GM12865 (cell line): ENCODE measurements at regions not wholly inside any gene's neighbourhood (a gene's known extent, or its start where the extent isn't known, plus 50 kb on each side); places are given as distances from the start of the nearest gene placed in this dataset.
"Not testable (repeated sequence)": the region's sequence is repeated elsewhere in the genome, so short reads cannot be mapped to it uniquely, and the experiment has no call there.

ENCODE experiments used
- DNase-seq: peaks from one replicate; pipeline ENCODE4 v3.0.0; 2010; ENCODE audit warnings: low read depth
- H3K4me3 ChIP-seq: 2 replicates; pipeline ENCODE4 v1.5.1; 2011; ENCODE audit warnings: mild to moderate bottlenecking, low read depth, low read length, control low read depth

DNA sequence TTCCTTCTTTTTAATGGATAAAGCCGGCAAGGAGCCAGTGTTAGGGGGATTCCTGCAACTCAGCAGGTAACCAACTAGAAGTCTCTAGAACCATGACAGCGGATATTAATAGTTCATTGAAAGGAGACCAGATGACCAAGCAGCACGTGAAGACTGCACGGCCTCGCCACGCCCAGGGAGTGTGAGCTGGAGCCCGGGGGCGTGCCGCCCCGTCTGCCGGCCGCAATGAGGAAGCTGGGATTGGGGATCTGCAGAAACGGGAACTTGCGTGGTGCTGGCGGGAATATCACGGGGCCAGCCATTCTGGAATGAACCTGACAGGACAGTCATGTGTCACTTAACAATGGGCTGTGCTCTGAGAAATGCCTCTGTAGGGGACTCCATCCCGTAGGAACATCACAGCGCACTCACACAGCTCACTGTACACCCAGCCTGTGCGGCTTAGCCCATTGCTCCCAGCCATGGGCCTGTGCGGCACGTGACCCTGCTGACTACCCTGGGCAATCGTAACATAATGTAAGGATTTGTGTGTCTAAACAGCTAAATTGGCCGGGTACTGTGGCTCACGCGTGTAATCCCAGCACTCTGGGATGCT is 4092.8 kb upstream of the TPTE start:
- not testable (repeated sequence) for DNase-seq

DNA sequence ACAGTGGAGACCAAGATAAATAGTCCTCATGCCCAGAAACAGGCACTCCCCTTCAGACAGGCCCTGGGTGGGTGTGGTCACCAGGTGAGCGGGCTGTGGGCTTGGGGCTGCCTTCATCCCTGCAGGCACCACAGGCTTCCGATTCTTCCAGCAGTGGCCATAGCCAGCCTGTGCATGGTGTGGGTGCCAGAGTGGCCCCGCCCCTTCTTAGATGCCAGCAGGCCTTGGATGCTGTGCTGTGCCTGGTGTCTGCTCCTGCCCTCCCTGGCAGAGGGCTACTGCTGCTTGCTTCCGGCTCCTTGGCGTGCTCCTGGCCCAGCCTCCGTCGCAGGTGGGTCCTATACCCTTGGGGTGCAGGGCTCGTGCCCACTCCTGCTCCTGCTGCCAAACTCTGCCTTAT is 4091.5 kb upstream of the TPTE start:
- DNase-seq, H3K4me3 ChIP-seq: not testable (repeated sequence)

More for the DNA sequence above, 4092.8 kb upstream of the TPTE start:
- not testable (repeated sequence) for H3K4me3 ChIP-seq

DNA sequence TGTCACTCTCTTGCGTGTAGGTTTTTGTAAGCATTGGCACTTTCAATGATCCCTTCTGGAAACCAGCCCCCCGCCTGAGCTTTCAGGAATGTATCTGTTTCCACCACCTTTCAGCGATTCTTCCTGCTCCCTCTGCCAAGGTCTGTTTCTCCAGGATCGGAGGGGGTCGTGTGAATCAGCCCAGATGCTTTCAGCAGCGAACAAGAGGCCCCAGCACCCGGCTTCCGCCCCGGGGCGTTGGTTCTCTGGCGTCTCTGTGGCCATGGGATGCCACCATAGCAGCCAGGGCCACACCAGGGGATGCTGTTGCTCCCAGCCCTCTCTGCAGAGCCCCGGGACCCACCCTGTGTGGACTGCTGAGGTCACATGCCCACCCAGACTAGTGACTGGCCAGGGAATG is 4088.2 kb upstream of the TPTE start:
- not testable (repeated sequence) for DNase-seq

DNA sequence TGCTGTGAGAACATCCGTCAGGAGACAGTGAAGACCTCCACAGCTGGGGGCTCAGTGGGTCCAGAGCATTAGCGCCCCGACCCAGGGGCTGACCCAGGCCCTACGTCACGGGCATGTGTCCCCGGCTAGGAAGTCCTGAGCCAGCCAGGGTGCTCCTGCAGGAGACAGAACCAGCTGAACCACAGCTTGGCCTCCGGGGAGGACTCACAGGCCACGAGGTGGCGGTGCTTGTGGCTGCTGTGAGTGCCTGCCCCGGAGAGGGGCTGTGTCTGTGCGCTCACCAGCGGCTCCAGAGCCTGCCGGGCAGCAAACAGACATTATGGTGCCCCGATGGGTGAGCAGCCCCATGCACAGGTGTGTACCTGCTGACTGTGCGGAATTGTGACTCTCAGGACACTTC is 4085.2 kb upstream of the TPTE start:
- H3K4me3 ChIP-seq, DNase-seq: not testable (repeated sequence)

More for the DNA sequence above, 4088.2 kb upstream of the TPTE start:
- H3K4me3 ChIP-seq: not testable (repeated sequence)

DNA sequence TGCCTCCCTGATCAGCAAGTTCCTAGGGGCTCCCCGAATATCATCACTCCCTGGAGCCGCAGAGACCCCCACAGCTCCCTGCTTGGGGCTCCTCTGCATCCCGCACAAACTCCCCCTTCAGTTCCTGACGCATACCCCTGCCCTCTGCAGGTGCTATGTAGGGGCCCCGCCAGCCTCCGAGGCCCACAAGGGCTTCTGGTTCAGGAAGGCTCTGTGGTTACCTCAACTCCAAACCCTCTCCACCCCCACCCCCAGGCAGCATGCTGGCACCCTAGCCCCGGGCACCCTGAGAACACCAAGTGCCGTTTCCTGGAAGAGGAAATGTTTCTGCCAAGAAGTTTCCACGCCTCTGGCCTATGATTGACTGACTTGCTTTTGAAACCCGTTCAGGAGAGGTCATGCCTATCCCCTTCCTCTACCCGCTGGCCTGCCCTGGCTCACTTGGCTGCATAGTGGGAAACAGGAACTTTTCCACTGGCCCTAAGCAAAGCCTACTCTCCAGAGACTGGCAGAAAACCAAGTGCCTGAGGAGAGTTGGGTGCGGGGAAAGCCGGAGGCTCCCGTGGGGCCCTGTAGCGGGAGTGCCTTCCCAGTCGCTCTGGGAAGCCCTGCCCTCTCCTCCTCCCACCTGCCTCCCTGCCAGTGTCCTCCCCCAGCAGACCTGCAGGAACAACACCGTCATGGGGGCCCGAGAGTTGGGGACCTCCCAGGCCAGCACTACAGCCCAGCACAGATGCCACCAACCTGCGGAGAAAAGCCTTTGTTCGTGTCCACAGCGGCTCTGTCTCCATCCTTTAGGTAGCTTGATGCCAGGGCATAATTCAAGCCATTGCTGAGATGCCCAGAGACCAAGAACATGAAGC is 4084.2 kb upstream of the TPTE start:
- H3K4me3 ChIP-seq, DNase-seq: not testable (repeated sequence)

DNA sequence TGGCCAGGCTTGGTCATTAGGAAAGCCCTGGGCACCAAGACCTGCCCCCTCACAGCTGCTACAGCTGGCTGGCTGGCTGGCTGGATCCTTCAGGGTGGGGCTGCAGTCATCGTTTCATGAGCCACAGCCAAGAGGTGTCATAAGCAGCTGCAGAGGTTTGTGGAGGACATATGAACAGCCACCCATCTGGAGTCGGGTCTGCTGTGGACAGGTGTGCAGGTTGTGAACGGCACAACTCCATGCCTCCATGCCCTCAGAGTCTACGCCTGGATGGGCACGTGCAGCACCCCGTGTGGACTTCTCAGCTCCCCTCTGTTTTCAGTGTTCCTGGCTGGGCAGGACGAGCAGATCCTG is 4083.6 kb upstream of the TPTE start:
- DNase-seq, H3K4me3 ChIP-seq: not testable (repeated sequence)

DNA sequence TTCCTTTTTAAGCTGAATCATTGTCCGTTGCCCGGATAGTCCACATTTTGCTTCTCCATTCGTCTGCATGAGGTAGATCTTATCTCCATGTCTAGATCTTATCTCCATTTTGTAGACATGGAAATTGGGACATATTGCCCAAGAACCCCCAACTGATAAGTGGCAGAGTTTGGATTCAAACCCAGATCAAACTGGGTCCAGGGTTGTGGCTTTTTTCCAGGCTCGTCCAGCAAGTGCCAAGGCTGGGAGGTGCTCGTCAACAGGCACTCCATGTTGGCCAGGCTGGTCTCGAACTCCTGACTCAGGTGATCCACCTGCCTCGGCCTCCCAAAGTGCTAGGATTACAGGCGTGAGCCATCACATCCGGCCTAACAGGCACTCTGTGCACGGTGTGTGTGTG is 4082.3 kb upstream of the TPTE start:
- not testable (repeated sequence) for H3K4me3 ChIP-seq, DNase-seq

DNA sequence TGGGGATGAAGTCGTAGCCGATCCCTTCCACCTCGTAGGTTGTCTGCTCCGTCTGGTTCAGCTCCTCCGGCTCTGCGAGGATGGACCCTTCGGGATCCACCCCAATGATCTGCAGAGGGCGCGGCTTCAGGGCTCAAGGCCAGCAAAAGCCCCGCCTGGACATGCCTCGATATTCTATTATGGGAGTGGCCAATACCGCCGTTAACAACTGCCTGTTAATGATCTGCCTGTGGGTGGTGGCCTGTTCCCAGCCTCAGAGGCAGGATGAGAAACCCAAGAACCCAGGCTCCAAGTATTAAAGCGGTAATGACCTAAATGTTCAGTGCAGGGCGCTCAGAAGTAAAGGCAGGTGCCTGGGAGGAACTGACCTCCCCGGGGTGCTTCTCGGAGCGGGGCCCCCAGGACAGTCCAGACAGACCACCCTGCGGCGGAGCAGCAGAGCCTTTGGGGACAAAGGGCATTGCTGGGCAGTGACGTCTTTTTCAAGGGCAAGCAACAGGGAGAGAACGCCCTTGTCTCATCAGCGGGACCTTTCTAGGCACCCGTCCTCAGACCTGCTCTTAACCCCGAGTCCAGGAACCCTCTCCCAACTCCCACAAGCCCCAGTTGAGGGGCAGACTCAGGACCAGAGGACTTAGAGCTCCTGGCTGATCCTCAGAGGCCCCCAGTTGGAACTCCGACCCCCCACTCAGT is 4066.6 kb upstream of the TPTE start:
- H3K4me3 ChIP-seq, DNase-seq: not testable (repeated sequence)

DNA sequence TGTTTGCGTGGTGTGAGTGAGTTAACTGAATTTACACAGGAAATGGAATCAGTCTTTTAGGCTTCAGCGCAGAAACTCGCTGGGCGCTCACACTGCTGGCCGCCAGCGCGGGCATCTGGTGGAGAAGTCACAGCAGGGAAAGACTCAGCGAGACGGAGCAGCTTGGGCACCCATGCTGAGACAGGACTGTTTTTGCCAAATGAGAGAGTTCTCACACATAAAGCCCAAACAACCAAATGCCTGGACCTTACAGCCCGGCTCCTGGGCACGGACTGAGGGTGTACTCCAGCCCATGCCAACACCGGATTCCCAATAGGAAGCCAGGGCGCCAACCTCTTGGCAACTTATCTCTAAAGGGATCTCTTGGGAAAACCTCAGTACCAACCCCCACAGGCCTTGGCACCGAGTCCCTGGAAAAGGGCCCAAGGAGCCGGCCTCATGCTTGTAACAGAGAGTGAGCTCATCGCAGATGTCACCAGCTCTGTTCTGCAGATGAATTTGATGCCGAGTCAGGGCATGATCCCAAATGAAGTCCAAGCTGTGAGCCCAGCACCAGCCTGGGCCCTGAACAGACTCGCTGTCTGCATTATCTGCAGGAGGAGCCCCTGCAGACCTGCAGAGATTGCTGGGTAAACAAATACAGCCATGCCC is 4065.2 kb upstream of the TPTE start:
- H3K4me3 ChIP-seq, DNase-seq: not testable (repeated sequence)

DNA sequence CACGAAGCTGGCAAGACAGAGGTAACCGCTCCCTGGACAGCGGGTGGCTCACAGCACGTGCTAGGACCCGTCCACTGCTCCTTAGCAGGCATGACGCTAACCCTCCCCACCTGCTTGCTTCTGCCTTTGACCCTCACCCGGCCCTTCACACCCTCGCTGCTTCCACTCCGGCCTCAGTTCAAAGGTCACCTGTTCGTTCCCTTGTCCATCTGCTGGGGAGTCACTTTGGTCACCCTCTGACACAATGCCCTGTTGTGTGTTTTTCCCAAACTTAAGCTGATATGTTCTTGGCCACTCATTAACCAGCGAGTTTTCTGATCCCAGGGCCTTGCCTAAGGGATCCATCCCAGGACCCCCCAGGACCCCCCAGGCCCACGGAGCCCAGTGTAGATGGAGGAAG is 4061.6 kb upstream of the TPTE start:
- H3K4me3 ChIP-seq, DNase-seq: not testable (repeated sequence)

DNA sequence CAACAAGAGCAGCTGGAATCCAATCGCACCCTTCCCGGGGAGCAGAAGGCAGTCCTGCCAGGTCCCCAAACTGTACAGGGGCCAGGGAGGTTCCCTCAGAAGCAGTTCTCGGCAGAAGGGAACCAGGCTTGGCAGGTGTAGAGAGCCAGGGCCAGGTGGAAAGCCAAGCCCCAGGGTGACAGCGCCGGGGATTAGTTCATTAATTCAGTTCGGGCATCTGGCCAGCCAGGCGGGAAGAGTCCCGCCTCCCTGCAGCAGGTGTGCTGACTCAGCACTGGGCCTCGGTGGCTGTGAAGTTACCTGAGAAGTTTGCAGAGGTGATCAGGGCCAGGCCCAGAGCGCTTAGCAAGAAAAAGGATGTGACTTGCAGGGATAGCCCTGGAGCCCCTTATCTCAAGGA is 4060.0 kb upstream of the TPTE start:
- DNase-seq, H3K4me3 ChIP-seq: not testable (repeated sequence)

DNA sequence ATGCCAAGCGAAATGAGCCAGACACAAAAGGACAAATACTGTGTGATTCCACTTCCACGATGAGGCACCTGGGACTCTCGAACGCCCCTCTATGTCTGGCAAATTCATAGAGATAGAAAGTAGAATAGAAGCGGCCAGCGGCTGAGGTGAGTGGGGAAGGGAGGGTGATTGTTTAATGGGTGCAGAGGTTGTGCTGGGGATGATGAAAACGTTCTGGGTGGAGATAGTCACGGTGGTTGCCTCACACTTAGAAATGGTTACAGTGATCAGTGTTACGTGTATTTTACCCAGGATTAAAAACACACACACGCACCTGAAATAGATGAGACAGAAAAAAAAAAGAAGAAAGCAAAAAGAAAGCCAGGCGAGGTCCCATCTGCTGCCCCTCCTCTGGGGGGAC is 4057.0 kb upstream of the TPTE start:
- not testable (repeated sequence) for DNase-seq, H3K4me3 ChIP-seq

DNA sequence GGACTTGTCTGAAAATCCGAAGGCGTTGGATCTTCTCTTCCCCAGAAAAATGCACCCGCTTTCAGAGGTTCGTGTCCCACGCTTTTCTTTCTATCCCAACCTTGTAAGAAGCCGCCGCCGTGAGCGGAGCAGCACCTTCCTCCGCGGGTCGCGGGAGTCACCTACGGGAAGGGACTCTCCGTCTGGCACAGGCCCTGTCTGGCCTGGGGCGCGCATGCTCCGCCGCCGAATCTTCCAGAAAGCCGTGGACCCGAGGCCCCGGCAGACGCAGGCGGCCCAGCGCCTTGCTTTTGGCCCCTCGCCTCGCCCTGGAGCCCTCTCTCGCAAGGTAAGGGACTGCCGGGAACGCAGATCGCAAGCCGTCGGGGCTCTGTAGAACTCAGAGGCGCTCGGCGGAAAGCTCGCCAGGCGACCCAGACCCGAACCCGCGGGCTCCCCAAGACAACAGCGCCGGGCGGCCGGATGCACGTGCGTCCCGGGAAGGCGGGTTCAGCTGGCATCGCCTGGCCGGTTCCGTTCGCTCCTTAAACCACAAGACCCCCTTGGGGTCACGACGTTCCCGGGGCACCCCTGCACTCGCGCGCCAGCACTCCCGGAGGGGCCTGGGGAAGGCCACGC is 4055.2 kb upstream of the TPTE start:
- DNase-seq: not testable (repeated sequence)

DNA sequence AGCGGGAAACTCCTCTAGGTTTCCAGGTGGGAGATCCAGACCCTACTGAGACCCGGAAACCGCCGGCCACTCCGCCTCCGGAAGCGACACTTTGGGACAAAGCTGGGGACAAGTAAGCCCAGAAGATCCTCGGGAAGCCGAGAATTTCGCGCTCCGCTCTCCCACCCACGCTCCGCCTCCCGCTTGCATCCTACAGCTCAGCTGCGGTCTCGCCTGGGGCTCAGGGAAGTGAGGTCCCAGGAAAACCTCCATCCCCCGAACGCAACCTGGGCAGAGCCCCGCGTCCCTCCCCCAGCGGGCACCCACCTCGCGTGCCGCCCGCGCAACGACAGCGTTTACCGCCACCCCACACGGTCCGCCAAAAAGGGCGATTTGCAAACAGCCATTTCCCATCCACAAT is 4054.7 kb upstream of the TPTE start:
- not testable (repeated sequence) for H3K4me3 ChIP-seq, DNase-seq

More for the DNA sequence above, 4055.2 kb upstream of the TPTE start:
- not testable (repeated sequence) for H3K4me3 ChIP-seq

DNA sequence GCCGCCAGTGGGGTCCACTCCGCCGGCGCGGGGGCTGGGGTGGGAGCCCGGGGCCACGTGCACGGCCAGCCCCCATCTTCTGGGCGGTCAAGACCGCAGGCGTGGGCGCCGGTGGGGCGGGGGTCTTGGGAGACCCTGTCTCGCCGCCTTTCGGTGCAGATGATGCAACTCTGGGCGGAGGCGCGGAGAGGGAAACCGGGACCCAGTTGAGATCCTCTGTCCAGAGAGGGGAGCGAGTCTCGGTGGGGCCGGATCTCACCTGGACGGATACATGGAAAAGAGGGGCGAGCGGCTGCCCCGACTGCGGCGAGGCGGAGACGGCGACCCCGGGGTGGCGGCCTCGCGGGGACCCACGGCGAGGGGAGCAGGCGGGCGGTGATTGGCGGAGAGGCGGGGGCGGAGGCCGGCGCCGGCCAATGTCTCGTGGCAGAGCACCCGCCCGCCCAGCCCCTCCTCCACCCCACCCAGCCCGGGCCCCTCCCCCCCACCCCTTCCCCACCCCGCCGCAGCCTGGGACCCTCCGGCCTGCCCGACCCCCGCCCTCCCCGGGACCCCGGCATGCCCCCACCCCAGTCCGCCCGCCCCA is 4054.1 kb upstream of the TPTE start:
- not testable (repeated sequence) for H3K4me3 ChIP-seq, DNase-seq

DNA sequence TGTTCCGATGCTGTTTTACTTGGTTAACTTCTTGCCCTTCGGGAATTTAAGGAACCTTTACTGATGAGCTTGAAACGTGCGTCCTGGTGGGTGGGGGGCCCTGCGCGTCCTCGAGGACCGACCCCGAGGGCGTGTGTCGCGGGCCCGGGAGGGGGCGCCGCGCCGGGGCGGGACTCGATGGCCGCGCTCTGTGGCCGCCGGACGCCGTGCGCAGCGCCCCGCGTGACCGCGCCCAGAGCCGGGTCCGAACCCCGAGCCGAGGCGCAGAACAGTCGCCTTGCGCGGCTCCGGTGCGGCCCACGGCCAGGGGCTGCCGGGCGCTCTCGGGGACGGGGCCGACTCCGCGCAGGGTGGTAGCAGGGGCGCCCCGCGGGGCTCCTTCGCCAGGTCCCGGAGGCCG is 4053.5 kb upstream of the TPTE start:
- H3K4me3 ChIP-seq, DNase-seq: not testable (repeated sequence)

DNA sequence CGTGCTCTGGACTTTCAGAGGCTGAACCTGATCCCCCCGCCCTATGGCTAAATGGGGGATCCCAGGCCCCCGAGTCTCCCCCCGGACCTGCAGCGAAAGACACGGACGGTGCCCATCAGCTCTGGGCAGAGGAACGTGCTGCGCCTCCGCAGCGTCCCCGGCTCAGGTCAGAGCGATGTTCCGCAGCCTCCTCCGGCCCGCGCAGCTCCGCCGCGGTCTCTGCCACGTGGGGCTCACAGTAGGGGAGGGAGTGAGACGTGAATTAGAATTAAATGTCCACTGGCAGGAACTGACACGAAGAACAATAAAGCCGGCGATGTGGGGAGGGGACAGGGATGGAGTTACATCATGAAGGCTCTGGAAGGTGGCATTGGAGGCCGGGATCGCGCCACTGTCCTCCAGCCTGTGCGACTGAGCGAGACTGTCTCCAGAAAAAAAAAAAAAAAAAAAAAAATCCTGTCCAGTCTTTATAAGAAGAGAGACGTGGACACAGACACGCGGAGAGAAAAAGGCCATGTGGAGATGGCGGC is 4053.0 kb upstream of the TPTE start:
- not testable (repeated sequence) for H3K4me3 ChIP-seq, DNase-seq

DNA sequence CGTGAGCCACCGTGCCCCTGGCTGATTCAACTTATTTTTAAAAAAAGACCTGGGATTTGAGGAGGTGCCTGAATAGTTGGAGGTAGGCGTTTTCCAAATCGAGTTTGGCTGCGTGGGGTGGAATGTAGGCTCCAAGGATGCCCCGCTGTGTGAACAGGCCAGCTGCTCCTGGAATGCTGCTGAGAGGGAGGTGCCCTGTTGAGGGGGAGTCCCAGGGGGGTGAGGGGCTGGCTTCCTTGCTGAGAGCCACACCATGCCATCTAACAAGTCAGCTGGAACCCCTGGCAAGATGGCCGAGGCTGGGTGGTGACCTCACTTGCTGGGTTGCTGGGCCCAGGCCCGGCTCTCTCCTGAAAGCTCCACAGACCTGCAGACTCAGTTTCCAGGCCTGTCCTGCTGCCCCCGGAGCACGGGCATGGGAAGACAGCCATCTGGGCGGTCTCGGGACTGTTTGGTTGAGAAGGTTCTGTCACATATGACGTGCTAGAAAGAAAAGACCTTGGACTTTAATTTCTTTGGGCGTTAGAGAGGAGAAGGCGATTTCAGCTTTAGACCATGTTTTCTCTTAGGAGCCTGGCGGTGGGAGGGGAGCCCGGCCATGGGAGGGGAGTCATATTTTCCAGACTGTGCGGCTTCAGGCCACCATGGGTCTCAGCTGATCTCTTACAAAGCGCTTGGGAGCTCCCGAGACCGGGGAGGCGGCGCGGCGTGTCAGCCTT is 4047.0 kb upstream of the TPTE start:
- H3K4me3 ChIP-seq, DNase-seq: not testable (repeated sequence)
